Ascending aorta (tissue), 2 donors: ENCODE measurements at regions not wholly inside any gene's neighbourhood (a gene's known extent, or its start where the extent isn't known, plus 50 kb on each side); places are given as distances from the start of the nearest gene placed in this dataset.

ENCODE experiments used
- DNase-seq, 2 donors: peaks; one replicate each; pipeline ENCODE4 v3.0.0-alpha.2; 2019; ENCODE audit warnings: low spot score in 2 of 2
- H3K27ac ChIP-seq, 2 donors: fragments of 200-600 bp; sonication (generic); one replicate each; pipeline ENCODE4 v1.5.1; 2016 to 2017; ENCODE audit warnings: mild to moderate bottlenecking in 1 of 2
- H3K27me3 ChIP-seq: fragments of 200-600 bp; sonication (generic); one replicate; pipeline ENCODE4 v1.5.1; 2017
- H3K36me3 ChIP-seq, 2 donors: fragments of 200-600 bp; sonication (generic); one replicate each; pipeline ENCODE4 v1.5.1; 2016
- H3K4me1 ChIP-seq, 2 donors: fragments of 200-600 bp; sonication (generic); one replicate each; pipeline ENCODE4 v1.5.1; 2016 to 2017; ENCODE audit warnings: mild to moderate bottlenecking in 1 of 2
- H3K4me3 ChIP-seq, 2 donors: fragments of 200-600 bp; sonication (generic); one replicate each; pipeline ENCODE4 v1.5.1; 2016 to 2017; ENCODE audit warnings: mild to moderate bottlenecking in 1 of 2
- H3K9me3 ChIP-seq, 2 donors: fragments of 200-600 bp; sonication (generic); one replicate each; pipeline ENCODE4 v1.5.1; 2016
- intact Hi-C: fragments of 100-400 bp; cut with DNase I; formaldehyde crosslinking; loops from one replicate; pipeline ENCODE4 v1.15.1; 2023
- TF ChIP-seq, protein P1 (sequence below), 3 experiments: fragments of 200-600 bp in 2 of 3; fragments of 450-650 bp in 1 of 3; sonication (generic) in 2 of 3; IDR thresholded peaks; one replicate each; pipeline ENCODE4 v1.5.1; 2016 to 2019; ENCODE audit warnings: antibody characterized with exemption in 3 of 3, mild to moderate bottlenecking in 1 of 3, moderate library complexity in 1 of 3

DNA sequence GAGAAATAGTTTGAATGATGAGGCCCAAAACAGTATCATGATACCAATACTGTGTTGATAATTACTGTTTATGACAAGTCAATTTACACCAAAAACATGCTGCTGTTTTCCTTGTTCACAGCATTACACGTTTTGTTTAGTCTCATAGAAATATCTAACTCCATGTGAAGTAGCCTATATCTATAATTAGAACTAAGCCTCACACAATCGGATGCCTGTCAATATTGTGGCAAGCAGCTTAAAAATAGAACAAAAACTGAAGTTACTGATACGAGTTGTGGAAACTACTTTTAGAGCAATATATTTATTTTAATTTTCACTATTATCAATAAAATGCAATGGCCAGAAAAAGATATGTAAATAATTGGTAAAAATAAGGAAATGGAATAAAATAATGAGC, 470.8 kb downstream of the ZEB2 start:
- Histone ChIP-seq H3K27me3 (no peaks in the 10 kb centered on the region), H3K4me3 (no peak overlapping the region), H3K27ac (no peak overlapping the region), H3K4me1 (no peaks in the 10 kb centered on the region), H3K9me3 (no peaks in the 10 kb centered on the region), H3K36me3 (no peaks in the 10 kb centered on the region)
- intact Hi-C loops: no loop called here
- no peak for DNase-seq
- TF ChIP-seq, protein P1, sequence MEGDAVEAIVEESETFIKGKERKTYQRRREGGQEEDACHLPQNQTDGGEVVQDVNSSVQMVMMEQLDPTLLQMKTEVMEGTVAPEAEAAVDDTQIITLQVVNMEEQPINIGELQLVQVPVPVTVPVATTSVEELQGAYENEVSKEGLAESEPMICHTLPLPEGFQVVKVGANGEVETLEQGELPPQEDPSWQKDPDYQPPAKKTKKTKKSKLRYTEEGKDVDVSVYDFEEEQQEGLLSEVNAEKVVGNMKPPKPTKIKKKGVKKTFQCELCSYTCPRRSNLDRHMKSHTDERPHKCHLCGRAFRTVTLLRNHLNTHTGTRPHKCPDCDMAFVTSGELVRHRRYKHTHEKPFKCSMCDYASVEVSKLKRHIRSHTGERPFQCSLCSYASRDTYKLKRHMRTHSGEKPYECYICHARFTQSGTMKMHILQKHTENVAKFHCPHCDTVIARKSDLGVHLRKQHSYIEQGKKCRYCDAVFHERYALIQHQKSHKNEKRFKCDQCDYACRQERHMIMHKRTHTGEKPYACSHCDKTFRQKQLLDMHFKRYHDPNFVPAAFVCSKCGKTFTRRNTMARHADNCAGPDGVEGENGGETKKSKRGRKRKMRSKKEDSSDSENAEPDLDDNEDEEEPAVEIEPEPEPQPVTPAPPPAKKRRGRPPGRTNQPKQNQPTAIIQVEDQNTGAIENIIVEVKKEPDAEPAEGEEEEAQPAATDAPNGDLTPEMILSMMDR (IDR thresholded peaks at IDR 0.05): no peak

DNA sequence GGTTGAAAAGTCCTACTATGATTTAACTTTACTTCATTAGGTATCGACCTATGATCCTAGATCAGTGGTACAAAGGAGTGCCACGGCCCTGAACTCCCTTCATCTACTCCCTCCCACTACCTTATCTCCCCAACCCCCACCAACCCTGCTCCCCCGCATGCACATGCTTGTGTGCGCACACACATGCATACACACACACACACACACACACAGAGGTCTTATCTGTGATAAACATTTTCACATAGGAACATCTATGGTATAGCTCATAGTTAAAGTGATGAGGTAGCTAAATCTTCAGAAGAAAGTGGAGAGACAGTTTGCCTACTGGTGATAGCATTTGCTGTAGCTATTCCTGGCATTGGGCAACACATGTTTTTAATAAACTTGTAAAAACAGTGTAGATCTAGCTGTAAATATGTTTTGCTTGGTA, 471.3 kb downstream of the ZEB2 start:
- no peak for DNase-seq
- no peaks in the 10 kb centered on the region for H3K36me3 ChIP-seq
- H3K27ac ChIP-seq: no peak overlapping the region
- H3K4me1 ChIP-seq: no peaks in the 10 kb centered on the region
- intact Hi-C loops: no loop called here
- TF ChIP-seq, protein P1 (IDR thresholded peaks at IDR 0.05): no peak
- no peaks in the 10 kb centered on the region for H3K27me3 ChIP-seq
- no peak overlapping the region for H3K4me3 ChIP-seq
- H3K9me3 ChIP-seq: no peaks in the 10 kb centered on the region

DNA sequence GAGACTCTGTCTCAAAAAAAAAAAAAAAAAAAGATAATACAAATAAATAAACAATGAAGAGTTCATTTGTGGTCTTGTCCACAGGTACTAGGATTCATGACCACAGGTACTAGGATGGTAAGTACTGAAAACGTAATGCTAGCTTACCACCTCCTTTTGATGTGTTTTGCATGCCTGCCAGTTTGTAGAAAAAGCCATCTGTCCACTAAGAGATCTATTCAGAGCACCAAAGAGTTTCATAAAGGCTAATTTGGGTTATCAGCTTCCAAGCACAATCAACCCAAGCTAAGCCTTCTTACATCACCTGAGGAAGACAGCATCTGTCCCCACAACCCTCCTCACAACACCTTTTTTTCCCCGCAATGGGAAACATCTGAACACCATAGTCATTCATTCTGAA, 477.2 kb downstream of the ZEB2 start:
- Histone ChIP-seq H3K4me1 (no peaks in the 10 kb centered on the region), H3K36me3 (no peaks in the 10 kb centered on the region), H3K27me3 (no peaks in the 10 kb centered on the region), H3K27ac (no peak overlapping the region), H3K9me3 (no peaks in the 10 kb centered on the region), H3K4me3 (no peak overlapping the region)
- intact Hi-C loops: no loop called here
- TF ChIP-seq, protein P1 (IDR thresholded peaks at IDR 0.05): no peak
- DNase-seq: no peak

DNA sequence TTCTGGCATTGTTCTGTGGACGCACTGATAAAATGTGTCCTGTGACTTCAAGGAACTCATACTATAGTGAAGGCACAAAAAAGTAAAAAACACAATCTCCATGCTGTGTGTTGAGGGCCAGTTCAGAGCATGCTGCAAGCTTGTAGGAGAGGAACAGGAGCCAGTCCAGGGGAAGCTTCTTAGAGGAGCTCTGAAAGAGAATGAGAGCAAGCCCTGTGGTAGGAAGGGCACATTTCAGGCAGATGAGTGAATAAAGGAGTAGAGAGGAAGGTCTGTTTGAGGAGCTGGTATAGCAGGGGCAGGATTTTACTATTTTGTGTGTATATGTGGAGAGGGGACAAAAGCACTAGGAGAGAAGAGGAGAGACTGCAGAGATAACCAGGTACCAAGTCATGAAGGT, 478.3 kb downstream of the ZEB2 start:
- TF ChIP-seq, protein P1 (IDR thresholded peaks at IDR 0.05): no peak
- Histone ChIP-seq H3K36me3 (no peaks in the 10 kb centered on the region), H3K9me3 (no peaks in the 10 kb centered on the region), H3K4me3 (no peak overlapping the region), H3K27ac (no peak overlapping the region), H3K4me1 (no peaks in the 10 kb centered on the region), H3K27me3 (no peaks in the 10 kb centered on the region)
- intact Hi-C loops: no loop called here
- DNase-seq: no peak

DNA sequence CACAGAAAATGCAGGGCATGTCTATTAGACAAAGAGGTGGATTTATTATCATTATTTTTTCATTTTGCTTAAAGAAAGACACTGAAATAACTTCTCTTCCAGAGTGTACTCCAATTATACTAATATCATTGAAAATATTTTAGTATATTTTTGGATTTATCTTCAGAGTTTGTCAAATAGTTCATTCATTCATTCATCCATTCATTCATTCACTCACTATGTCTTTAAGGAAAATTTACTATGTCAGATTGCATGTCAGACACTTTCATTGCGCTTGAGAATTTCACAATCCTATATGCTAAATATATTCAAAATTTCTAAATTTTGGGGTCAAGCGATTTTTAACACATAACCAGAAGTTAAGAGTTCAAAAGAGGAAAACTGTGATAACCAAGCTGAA, 479.1 kb downstream of the ZEB2 start:
- Histone ChIP-seq H3K36me3 (no peaks in the 10 kb centered on the region), H3K27me3 (no peaks in the 10 kb centered on the region), H3K4me3 (no peak overlapping the region), H3K4me1 (no peaks in the 10 kb centered on the region), H3K27ac (no peak overlapping the region), H3K9me3 (no peaks in the 10 kb centered on the region)
- intact Hi-C loops: no loop called here
- DNase-seq: no peak
- TF ChIP-seq, protein P1 (IDR thresholded peaks at IDR 0.05): no peak

DNA sequence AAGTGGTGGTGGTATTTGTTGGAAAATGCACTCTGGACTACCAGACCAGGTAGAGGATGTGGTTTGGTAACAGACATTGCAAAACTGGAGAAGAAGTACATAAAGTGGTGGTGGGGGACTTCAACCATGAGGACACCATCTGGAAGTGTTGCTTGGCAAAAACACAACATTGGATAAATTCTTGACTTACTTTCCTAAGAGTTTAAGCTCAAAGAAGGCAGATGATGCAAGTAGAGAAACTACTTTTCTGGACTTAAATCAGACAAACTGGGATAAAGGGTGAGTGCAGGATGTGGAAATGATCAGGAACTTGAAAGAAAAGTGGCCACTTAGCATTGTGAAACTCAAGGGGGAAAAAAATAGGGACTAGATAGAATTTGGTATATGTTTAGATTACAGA, 487.4 kb downstream of the ZEB2 start:
- TF ChIP-seq, protein P1 (IDR thresholded peaks at IDR 0.05): no peak
- no peaks in the 10 kb centered on the region for H3K9me3 ChIP-seq
- no peaks in the 10 kb centered on the region for H3K27me3 ChIP-seq
- DNase-seq: no peak
- no peak overlapping the region for H3K27ac ChIP-seq
- intact Hi-C loops: no loop called here
- H3K4me1 ChIP-seq: no peaks in the 10 kb centered on the region
- H3K36me3 ChIP-seq: no peaks in the 10 kb centered on the region
- H3K4me3 ChIP-seq: no peak overlapping the region
